NCI-H1930 (cell line): ENCODE measurements at regions not wholly inside any gene's neighbourhood (a gene's known extent, or its start where the extent isn't known, plus 50 kb on each side); places are given as distances from the start of the nearest gene placed in this dataset.

Source experiments
- DNase-seq, 2 experiments: peaks; one replicate each; lab custom pipeline; 2025; lab: John Stamatoyannopoulos, UW

GRCh38 chr4:104418286-104418685 lies 76.4 kb downstream of the CXXC4 start:
- no peak for DNase-seq

GRCh38 chr4:104417357-104417882 lies 77.3 kb downstream of the CXXC4 start:
- DNase-seq, result no peak

GRCh38 chr4:104416725-104417356 lies 77.9 kb downstream of the CXXC4 start:
- DNase-seq, result no peak

GRCh38 chr4:104413487-104413886 lies 81.2 kb downstream of the CXXC4 start:
- DNase-seq, result no peak

- DNase-seq, result no peak
Measured at GRCh38 chr4:104412344-104412743, 82.3 kb downstream of the CXXC4 start.

GRCh38 chr4:104411502-104411901 lies 83.2 kb downstream of the CXXC4 start:
- DNase-seq, result no peak

GRCh38 chr4:104408878-104409277 lies 85.8 kb downstream of the CXXC4 start:
- DNase-seq, result no peak

GRCh38 chr4:104404361-104404760 lies 90.3 kb downstream of the CXXC4 start:
- no peak for DNase-seq

GRCh38 chr4:104395168-104395614 lies 99.5 kb downstream of the CXXC4 start:
- DNase-seq, result peak; percentile 55 to 72

- peak; percentile 63 to 83 for DNase-seq
Measured at GRCh38 chr4:104394406-104395167, 100.1 kb downstream of the CXXC4 start.

GRCh38 chr4:104393655-104394324 lies 100.9 kb downstream of the CXXC4 start:
- DNase-seq, result no peak

GRCh38 chr4:104385713-104386112 lies 109.0 kb downstream of the CXXC4 start:
- DNase-seq, result no peak

GRCh38 chr4:104382961-104383360 lies 111.7 kb downstream of the CXXC4 start:
- no peak for DNase-seq

- no peak for DNase-seq
Measured at GRCh38 chr4:104381729-104382128, 113.0 kb downstream of the CXXC4 start.

GRCh38 chr4:104365618-104366017 lies 129.1 kb downstream of the CXXC4 start:
- DNase-seq, result no peak

- no peak for DNase-seq
Measured at GRCh38 chr4:104353481-104353880, 141.2 kb downstream of the CXXC4 start.

GRCh38 chr4:104352211-104352610 lies 142.5 kb downstream of the CXXC4 start:
- DNase-seq, result no peak

- DNase-seq, result no peak
Measured at GRCh38 chr4:104351706-104352105, 143.0 kb downstream of the CXXC4 start.

GRCh38 chr4:104345598-104346242 lies 149.0 kb downstream of the CXXC4 start:
- DNase-seq, result no peak

- DNase-seq, result no peak
Measured at GRCh38 chr4:104344342-104344980, 150.2 kb downstream of the CXXC4 start.

- DNase-seq, result no peak
Measured at GRCh38 chr4:104334410-104334809, 160.3 kb downstream of the CXXC4 start.
